ENCODE measurements at regions not wholly inside any gene's neighbourhood (a gene's known extent, or its start where the extent isn't known, plus 50 kb on each side); places are given as distances from the start of the nearest gene placed in this dataset.

- TF ChIP-seq CTCF (IDR thresholded peaks at IDR 0.05; ENCODE audit: low read depth, low read length) = no peak
- no peak for DNase-seq (ENCODE audit: extremely low read depth, low read depth)
Measured at GRCh38 chr13:111027458-111028439, 87.4 kb upstream of the ARHGEF7 start.

- no peak for TF ChIP-seq CTCF (IDR thresholded peaks at IDR 0.05; ENCODE audit: low read depth, low read length)
Measured at GRCh38 chr13:111025310-111025709, 89.8 kb upstream of the ARHGEF7 start.

GRCh38 chr13:111022886-111023285, 92.2 kb upstream of the ARHGEF7 start:
- TF ChIP-seq CTCF (IDR thresholded peaks at IDR 0.05; ENCODE audit: low read depth, low read length) = no peak
- no peak for DNase-seq (ENCODE audit: extremely low read depth, low read depth)

More at GRCh38 chr13:111025310-111025709, 89.8 kb upstream of the ARHGEF7 start:
- no peak for DNase-seq (ENCODE audit: extremely low read depth, low read depth)

GRCh38 chr13:111022241-111022640, 92.9 kb upstream of the ARHGEF7 start:
- no peak for DNase-seq (ENCODE audit: extremely low read depth, low read depth)
- TF ChIP-seq CTCF (IDR thresholded peaks at IDR 0.05; ENCODE audit: low read depth, low read length) = no peak

- TF ChIP-seq CTCF (IDR thresholded peaks at IDR 0.05; ENCODE audit: low read depth, low read length) = no peak
Measured at GRCh38 chr13:111021270-111021669, 93.8 kb upstream of the ARHGEF7 start.

GRCh38 chr13:111020546-111020945, 94.6 kb upstream of the ARHGEF7 start:
- DNase-seq (ENCODE audit: extremely low read depth, low read depth) = no peak
- TF ChIP-seq CTCF (IDR thresholded peaks at IDR 0.05; ENCODE audit: low read depth, low read length) = no peak

More at GRCh38 chr13:111021270-111021669, 93.8 kb upstream of the ARHGEF7 start:
- no peak for DNase-seq (ENCODE audit: extremely low read depth, low read depth)

GRCh38 chr13:111020021-111020420, 95.1 kb upstream of the ARHGEF7 start:
- TF ChIP-seq CTCF (IDR thresholded peaks at IDR 0.05; ENCODE audit: low read depth, low read length) = no peak
- no peak for DNase-seq (ENCODE audit: extremely low read depth, low read depth)

Measured in AG09319 (cell line).